ENCODE measurements at regions not wholly inside any gene's neighbourhood (a gene's known extent, or its start where the extent isn't known, plus 50 kb on each side); places are given as distances from the start of the nearest gene placed in this dataset.

- DNase-seq (ENCODE audit: low spot score), result no peak
- Mint-ChIP-seq H3K9me3 (peaks cover 4% of the 10 kb centered on the region; the same call in 1 of the 2 replicates), H3K4me1 (peaks cover 4% of the 10 kb centered on the region), H3K27me3 (ENCODE audit: low read depth) (no peaks in the 10 kb centered on the region), H3K36me3 (no peaks in the 10 kb centered on the region), H3K27ac (no peak overlapping the region), H3K4me3 (no peak overlapping the region)
- TF ChIP-seq E2F4 (CRISPR knock-in tag; IDR thresholded peaks at IDR 0.05; ENCODE audit: borderline replicate concordance, low read depth), result no peak
- TF ChIP-seq, protein P1, sequence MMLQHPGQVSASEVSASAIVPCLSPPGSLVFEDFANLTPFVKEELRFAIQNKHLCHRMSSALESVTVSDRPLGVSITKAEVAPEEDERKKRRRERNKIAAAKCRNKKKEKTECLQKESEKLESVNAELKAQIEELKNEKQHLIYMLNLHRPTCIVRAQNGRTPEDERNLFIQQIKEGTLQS (CRISPR knock-in tag; conservative IDR thresholded peaks at IDR 0.05), result no peak
- no peak for TF ChIP-seq ZNF671 (CRISPR knock-in tag; IDR thresholded peaks at IDR 0.05)
- no peak for ATAC-seq
- ChIA-PET POLR2A (no interaction called here), CTCF (no interaction called here)
Measured at GRCh38 chr5:16384222-16384621, 81.4 kb downstream of the ZNF622 start.

DNA sequence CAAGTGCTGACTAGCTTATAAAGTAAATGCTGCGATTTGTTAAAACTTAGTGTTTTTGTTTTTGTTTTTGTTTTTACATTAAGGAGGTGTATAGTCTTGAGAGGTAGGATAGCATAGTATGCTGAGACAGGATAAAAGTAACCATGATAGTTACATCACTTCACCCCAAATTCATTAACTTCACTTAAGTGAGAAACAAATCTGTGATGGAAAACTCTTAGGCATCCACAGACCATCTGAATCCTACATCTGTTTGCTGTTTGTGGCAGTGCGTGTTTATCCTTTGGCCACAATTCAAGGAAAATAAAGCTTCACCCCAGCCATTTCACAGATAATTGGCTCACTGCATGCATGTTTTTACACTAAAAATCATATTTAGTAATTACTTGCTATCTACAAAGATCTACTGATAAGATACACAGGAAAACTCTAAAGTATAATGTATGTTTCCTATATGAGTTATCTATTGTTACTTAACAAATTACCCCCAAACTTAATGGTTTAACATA lies 82.0 kb downstream of the ZNF622 start:
- no peaks in the 10 kb centered on the region for H3K4me1 Mint-ChIP-seq
- ATAC-seq, result no peak
- H3K4me3 Mint-ChIP-seq, result no peak overlapping the region
- POLR2A ChIA-PET, result no interaction called here
- H3K36me3 Mint-ChIP-seq, result no peaks in the 10 kb centered on the region
- DNase-seq (ENCODE audit: low spot score), result no peak
- TF ChIP-seq ELF4 (CRISPR knock-in tag; IDR thresholded peaks at IDR 0.05; ENCODE audit: low read depth) (no peak), ZNF121 (CRISPR knock-in tag; IDR thresholded peaks at IDR 0.05) (no peak), JUN (CRISPR knock-in tag; IDR thresholded peaks at IDR 0.05) (no peak)
- TF ChIP-seq, protein P2, sequence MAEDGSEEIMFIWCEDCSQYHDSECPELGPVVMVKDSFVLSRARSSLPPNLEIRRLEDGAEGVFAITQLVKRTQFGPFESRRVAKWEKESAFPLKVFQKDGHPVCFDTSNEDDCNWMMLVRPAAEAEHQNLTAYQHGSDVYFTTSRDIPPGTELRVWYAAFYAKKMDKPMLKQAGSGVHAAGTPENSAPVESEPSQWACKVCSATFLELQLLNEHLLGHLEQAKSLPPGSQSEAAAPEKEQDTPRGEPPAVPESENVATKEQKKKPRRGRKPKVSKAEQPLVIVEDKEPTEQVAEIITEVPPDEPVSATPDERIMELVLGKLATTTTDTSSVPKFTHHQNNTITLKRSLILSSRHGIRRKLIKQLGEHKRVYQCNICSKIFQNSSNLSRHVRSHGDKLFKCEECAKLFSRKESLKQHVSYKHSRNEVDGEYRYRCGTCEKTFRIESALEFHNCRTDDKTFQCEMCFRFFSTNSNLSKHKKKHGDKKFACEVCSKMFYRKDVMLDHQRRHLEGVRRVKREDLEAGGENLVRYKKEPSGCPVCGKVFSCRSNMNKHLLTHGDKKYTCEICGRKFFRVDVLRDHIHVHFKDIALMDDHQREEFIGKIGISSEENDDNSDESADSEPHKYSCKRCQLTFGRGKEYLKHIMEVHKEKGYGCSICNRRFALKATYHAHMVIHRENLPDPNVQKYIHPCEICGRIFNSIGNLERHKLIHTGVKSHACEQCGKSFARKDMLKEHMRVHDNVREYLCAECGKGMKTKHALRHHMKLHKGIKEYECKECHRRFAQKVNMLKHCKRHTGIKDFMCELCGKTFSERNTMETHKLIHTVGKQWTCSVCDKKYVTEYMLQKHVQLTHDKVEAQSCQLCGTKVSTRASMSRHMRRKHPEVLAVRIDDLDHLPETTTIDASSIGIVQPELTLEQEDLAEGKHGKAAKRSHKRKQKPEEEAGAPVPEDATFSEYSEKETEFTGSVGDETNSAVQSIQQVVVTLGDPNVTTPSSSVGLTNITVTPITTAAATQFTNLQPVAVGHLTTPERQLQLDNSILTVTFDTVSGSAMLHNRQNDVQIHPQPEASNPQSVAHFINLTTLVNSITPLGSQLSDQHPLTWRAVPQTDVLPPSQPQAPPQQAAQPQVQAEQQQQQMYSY (CRISPR knock-in tag; IDR thresholded peaks at IDR 0.05), result no peak
- CTCF ChIA-PET, result interaction anchor here (0.8 kb wide), 1 partner anchor 223 kb away, joined by 4 read pairs; no protein-coding TSS in a partner anchor
- peaks cover 4% of the 10 kb centered on the region; the same call in 1 of the 2 replicates for H3K9me3 Mint-ChIP-seq
- H3K27me3 Mint-ChIP-seq (ENCODE audit: low read depth), result no peaks in the 10 kb centered on the region
- no peak overlapping the region for H3K27ac Mint-ChIP-seq

DNA sequence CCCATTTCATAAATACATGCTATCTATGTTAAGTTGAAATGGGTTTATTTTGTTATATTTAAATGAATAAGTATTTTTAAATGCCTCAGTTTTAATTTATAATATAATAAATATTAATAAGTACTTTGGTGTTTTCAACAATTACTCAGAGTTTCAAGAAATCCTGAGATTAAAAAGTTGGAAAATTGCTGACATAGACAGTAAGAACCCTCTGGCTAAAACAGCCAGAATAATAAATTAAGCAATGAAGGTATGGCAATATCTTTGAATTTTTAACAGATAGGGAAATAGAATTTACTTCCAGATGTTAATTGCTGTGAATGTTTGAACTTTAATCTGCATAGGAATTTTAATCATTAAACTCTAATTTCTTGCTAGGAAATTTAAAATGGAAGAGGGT lies 83.6 kb downstream of the ZNF622 start:
- H3K27me3 Mint-ChIP-seq (ENCODE audit: low read depth), result no peaks in the 10 kb centered on the region
- POLR2A ChIA-PET, result no interaction called here
- CTCF ChIA-PET, result no interaction called here
- H3K27ac Mint-ChIP-seq, result no peak overlapping the region
- H3K36me3 Mint-ChIP-seq, result no peaks in the 10 kb centered on the region
- TF ChIP-seq CDX4 (CRISPR knock-in tag; IDR thresholded peaks at IDR 0.05; ENCODE audit: borderline replicate concordance), result no peak
- TF ChIP-seq GTF2I (CRISPR knock-in tag; conservative IDR thresholded peaks at IDR 0.05), result no peak
- no peak for TF ChIP-seq ZNF671 (CRISPR knock-in tag; IDR thresholded peaks at IDR 0.05)
- no peak for TF ChIP-seq NFYB (CRISPR knock-in tag; conservative IDR thresholded peaks at IDR 0.05; ENCODE audit: low read depth)
- TF ChIP-seq ZSCAN18 (CRISPR knock-in tag; IDR thresholded peaks at IDR 0.05), result no peak
- TF ChIP-seq FOXP1 (CRISPR knock-in tag; IDR thresholded peaks at IDR 0.05; ENCODE audit: borderline replicate concordance), result no peak
- no peak for TF ChIP-seq CREM (CRISPR knock-in tag; IDR thresholded peaks at IDR 0.05)
- no peak for TF ChIP-seq ELF4 (CRISPR knock-in tag; IDR thresholded peaks at IDR 0.05; ENCODE audit: low read depth)
- no peak for TF ChIP-seq HMGA2 (CRISPR knock-in tag; IDR thresholded peaks at IDR 0.05)
- TF ChIP-seq CREB1 (CRISPR knock-in tag; IDR thresholded peaks at IDR 0.05), result no peak
- TF ChIP-seq, protein P3, sequence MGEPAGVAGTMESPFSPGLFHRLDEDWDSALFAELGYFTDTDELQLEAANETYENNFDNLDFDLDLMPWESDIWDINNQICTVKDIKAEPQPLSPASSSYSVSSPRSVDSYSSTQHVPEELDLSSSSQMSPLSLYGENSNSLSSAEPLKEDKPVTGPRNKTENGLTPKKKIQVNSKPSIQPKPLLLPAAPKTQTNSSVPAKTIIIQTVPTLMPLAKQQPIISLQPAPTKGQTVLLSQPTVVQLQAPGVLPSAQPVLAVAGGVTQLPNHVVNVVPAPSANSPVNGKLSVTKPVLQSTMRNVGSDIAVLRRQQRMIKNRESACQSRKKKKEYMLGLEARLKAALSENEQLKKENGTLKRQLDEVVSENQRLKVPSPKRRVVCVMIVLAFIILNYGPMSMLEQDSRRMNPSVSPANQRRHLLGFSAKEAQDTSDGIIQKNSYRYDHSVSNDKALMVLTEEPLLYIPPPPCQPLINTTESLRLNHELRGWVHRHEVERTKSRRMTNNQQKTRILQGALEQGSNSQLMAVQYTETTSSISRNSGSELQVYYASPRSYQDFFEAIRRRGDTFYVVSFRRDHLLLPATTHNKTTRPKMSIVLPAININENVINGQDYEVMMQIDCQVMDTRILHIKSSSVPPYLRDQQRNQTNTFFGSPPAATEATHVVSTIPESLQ (CRISPR knock-in tag; IDR thresholded peaks at IDR 0.05), result no peak
- TF ChIP-seq ZNF232 (CRISPR knock-in tag; IDR thresholded peaks at IDR 0.05), result no peak
- TF ChIP-seq E2F4 (CRISPR knock-in tag; IDR thresholded peaks at IDR 0.05; ENCODE audit: borderline replicate concordance, low read depth), result no peak
- DNase-seq (ENCODE audit: low spot score) (no peak), ATAC-seq (no peak)
- peaks cover 2% of the 10 kb centered on the region for H3K4me1 Mint-ChIP-seq
- no peak overlapping the region for H3K4me3 Mint-ChIP-seq
- H3K9me3 Mint-ChIP-seq, result peaks cover 4% of the 10 kb centered on the region; the same call in 1 of the 2 replicates

All from WTC11 (cell line).